ENCODE measurements at regions not wholly inside any gene's neighbourhood (a gene's known extent, or its start where the extent isn't known, plus 50 kb on each side); places are given as distances from the start of the nearest gene placed in this dataset.

- Histone ChIP-seq H3K79me2 (replicated peaks; ENCODE audit: insufficient read depth, low read length) (peaks cover 50% of the 10 kb centered on the region), H3K36me3 (ENCODE audit: insufficient read depth, low read length) (no peaks in the 10 kb centered on the region), H4K20me1 (ENCODE audit: insufficient read depth) (no peaks in the 10 kb centered on the region), H3F3A (ENCODE audit: insufficient read depth, low read length, poor library complexity, severe bottlenecking) (no peaks in the 10 kb centered on the region), H3K27me3 (ENCODE audit: insufficient read depth, low read depth, low read length) (no peaks in the 10 kb centered on the region), H3K4me3 (ENCODE audit: low read length) (no peak overlapping the region), H2AFZ (ENCODE audit: low read depth, low read length) (no peak overlapping the region), H3K27ac (ENCODE audit: low read length) (no peak overlapping the region), H3K9me3 (ENCODE audit: low read length) (no peaks in the 10 kb centered on the region), H3K9me2 (ENCODE audit: insufficient read depth, low read length) (no peaks in the 10 kb centered on the region), H3K9ac (ENCODE audit: low read length) (no peak overlapping the region), H3K4me2 (ENCODE audit: low read length) (no peak overlapping the region)
- no peak for TF ChIP-seq TAF1 (IDR thresholded peaks at IDR 0.05; ENCODE audit: low read depth)
- no peak for TF ChIP-seq POLR2AphosphoS5 (IDR thresholded peaks at IDR 0.05)
- TF ChIP-seq CTCF (IDR thresholded peaks at IDR 0.05; ENCODE audit: poor library complexity, severe bottlenecking) = no peak
- no peak for TF ChIP-seq EZH2 (IDR thresholded peaks at IDR 0.05; ENCODE audit: borderline replicate concordance, insufficient read depth, low read length, poor library complexity, severe bottlenecking)
- TF ChIP-seq REST (IDR thresholded peaks at IDR 0.05; ENCODE audit: borderline replicate concordance) = no peak
- no peak for TF ChIP-seq EP300 (conservative IDR thresholded peaks at IDR 0.05; ENCODE audit: poor library complexity, severe bottlenecking)
Measured at GRCh38 chr3:15851735-15852134, 54.0 kb upstream of the ANKRD28 start.

- H2AFZ ChIP-seq (ENCODE audit: low read depth, low read length) = no peak overlapping the region
- peaks cover 36% of the 10 kb centered on the region for H3K79me2 ChIP-seq (replicated peaks; ENCODE audit: insufficient read depth, low read length)
- peak overlapping the region; percentile 98 for H3K4me3 ChIP-seq (ENCODE audit: low read length)
- H3K27me3 ChIP-seq (ENCODE audit: insufficient read depth, low read depth, low read length) = no peaks in the 10 kb centered on the region
- H3K9me2 ChIP-seq (ENCODE audit: insufficient read depth, low read length) = no peaks in the 10 kb centered on the region
- no peaks in the 10 kb centered on the region for H3K36me3 ChIP-seq (ENCODE audit: insufficient read depth, low read length)
- H3F3A ChIP-seq (ENCODE audit: insufficient read depth, low read length, poor library complexity, severe bottlenecking) = no peaks in the 10 kb centered on the region
- no peak for TF ChIP-seq CTCF (IDR thresholded peaks at IDR 0.05; ENCODE audit: poor library complexity, severe bottlenecking)
- TF ChIP-seq TAF1 (IDR thresholded peaks at IDR 0.05; ENCODE audit: low read depth) = no peak
- TF ChIP-seq POLR2AphosphoS5 (IDR thresholded peaks at IDR 0.05) = no peak
- TF ChIP-seq EZH2 (IDR thresholded peaks at IDR 0.05; ENCODE audit: borderline replicate concordance, insufficient read depth, low read length, poor library complexity, severe bottlenecking) = no peak
- TF ChIP-seq REST (IDR thresholded peaks at IDR 0.05; ENCODE audit: borderline replicate concordance) = no peak
- TF ChIP-seq MXI1 (conservative IDR thresholded peaks at IDR 0.05; ENCODE audit: poor library complexity, severe bottlenecking) = peak; percentile 87
- H3K27ac ChIP-seq (ENCODE audit: low read length) = peak overlapping the region; percentile 44
- H3K9me3 ChIP-seq (ENCODE audit: low read length) = no peaks in the 10 kb centered on the region
- H4K20me1 ChIP-seq (ENCODE audit: insufficient read depth) = no peaks in the 10 kb centered on the region
- peak overlapping the region; percentile 92 for H3K4me2 ChIP-seq (ENCODE audit: low read length)
- peak overlapping the region; percentile 66 for H3K9ac ChIP-seq (ENCODE audit: low read length)
Measured at GRCh38 chr3:15858547-15859506, 61.0 kb upstream of the ANKRD28 start.
